GM12874 (cell line): ENCODE measurements at regions not wholly inside any gene's neighbourhood (a gene's known extent, or its start where the extent isn't known, plus 50 kb on each side); places are given as distances from the start of the nearest gene placed in this dataset.

Experiments used
- TF ChIP-seq, protein P1 (sequence below): IDR thresholded peaks from 2 replicates; pipeline ENCODE4 v1.5.1; 2011; ENCODE audit warnings: low read depth, mild to moderate bottlenecking, control low read depth, low read length, moderate library complexity; ENCODE audit not compliant: insufficient read depth

DNA sequence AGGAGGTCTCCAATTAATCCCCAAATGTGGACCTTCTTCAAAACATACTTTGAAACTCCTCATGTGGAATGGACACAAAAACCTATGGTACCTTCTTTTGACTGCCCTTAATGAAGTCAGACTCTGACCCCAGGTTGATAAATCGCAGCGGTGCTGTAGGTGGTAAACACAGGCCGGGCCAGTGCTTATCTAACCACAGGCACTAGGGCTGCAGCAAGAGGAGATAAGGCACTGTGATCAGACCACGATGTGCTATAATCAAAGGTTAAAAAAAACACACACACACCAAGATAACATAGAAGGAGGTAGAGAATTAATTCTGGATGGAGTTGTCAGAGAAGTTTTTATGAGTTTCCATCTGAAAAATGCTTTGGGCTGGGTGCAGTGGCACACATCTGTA, 52.3 kb upstream of the SIPA1L2 start:
- TF ChIP-seq, protein P1, sequence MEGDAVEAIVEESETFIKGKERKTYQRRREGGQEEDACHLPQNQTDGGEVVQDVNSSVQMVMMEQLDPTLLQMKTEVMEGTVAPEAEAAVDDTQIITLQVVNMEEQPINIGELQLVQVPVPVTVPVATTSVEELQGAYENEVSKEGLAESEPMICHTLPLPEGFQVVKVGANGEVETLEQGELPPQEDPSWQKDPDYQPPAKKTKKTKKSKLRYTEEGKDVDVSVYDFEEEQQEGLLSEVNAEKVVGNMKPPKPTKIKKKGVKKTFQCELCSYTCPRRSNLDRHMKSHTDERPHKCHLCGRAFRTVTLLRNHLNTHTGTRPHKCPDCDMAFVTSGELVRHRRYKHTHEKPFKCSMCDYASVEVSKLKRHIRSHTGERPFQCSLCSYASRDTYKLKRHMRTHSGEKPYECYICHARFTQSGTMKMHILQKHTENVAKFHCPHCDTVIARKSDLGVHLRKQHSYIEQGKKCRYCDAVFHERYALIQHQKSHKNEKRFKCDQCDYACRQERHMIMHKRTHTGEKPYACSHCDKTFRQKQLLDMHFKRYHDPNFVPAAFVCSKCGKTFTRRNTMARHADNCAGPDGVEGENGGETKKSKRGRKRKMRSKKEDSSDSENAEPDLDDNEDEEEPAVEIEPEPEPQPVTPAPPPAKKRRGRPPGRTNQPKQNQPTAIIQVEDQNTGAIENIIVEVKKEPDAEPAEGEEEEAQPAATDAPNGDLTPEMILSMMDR: no peak

DNA sequence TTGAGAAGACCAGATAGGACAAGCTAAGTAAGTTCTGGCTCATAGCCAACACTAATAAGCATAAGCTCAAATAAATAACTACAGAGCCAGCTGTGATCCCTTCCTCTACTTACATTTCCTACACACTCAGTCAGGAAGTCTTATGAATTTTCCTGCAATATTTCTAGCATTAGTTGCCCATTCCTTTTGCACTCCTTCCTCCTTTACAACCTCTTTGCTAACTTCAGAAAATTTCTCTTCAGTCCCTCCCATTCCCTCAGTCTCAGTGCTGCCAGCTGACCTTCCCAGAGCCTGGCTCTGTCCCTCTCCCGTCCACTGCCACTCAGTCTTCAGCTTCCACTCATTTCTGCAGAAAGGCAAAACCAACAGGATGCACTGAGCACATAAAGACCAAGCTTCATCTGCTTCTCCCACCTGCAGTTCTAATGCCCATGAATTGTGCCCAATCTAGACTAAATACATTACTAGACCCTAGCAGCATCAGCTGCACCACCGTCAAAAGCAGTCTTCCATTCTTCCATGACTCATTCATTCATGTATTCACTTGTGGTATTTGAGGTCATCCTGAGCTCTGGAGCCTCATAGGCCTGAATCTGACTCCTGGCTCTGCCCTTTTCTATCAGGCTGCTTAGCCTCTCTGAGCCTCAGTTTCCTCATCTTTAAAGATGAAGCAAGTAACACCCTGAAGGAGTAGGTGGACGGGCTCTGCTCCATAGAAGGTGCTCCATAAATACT, 54.6 kb upstream of the SIPA1L2 start:
- TF ChIP-seq, protein P1: no peak

GRCh38 chr1:232686346-232686745, 56.4 kb upstream of the SIPA1L2 start:
- TF ChIP-seq, protein P1: no peak

- TF ChIP-seq, protein P1: no peak
Observed at GRCh38 chr1:232687304-232687703, 57.4 kb upstream of the SIPA1L2 start.

DNA sequence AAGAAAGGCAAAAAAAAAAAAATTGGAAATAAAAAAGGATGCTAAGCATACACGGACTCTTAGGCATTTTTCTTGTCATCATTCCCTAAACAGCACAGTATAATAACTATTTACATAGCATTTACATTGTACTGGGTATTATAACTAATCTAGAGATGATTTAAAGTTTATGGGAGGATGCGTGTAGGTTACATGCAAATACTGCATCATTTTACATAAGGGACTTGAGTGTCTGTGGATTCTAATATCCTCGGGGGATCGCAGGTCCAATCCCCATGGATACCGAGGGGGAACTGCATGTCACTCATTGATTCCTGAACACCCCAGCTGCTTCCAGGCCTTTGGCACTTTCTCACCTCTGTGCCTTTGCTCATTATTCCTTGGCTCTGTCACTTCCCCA, 57.8 kb upstream of the SIPA1L2 start:
- TF ChIP-seq, protein P1: no peak

- TF ChIP-seq, protein P1: no peak
Observed at GRCh38 chr1:232688398-232688797, 58.5 kb upstream of the SIPA1L2 start.

DNA sequence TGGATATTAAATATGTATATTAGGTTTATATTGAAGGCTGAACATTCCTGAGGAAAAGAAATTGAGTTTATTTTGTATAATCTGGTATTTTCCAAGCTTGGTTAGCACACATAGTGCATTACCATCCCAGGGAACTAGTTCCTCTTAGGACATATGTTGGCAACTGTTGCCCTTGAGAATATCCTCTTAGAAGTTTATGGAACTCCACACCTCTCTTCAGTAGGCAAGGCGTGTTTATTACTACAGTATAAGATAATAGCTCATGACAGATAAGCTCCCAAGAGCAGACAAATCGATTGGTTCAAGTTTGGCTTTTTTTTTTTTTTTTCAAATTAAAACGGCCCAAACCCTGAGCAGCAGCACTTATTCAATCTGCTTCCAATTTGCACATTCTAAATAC, 59.8 kb upstream of the SIPA1L2 start:
- TF ChIP-seq, protein P1: no peak
